Keratinocyte (primary cell): ENCODE measurements at regions not wholly inside any gene's neighbourhood (a gene's known extent, or its start where the extent isn't known, plus 50 kb on each side); places are given as distances from the start of the nearest gene placed in this dataset.
"Not testable (repeated sequence)": the region's sequence is repeated elsewhere in the genome, so short reads cannot be mapped to it uniquely, and the experiment has no call there.

Experiments
- CTCF ChIP-seq, 3 experiments: IDR thresholded peaks in 1 of 3; conservative IDR thresholded peaks in 1 of 3; optimal IDR thresholded peaks in 1 of 3; 2 replicates in 2 of 3; 3 replicates in 1 of 3; pipeline versions ENCODE3 to v1.5.1; 2011; ENCODE audit warnings: low read length in 3 of 3, mild to moderate bottlenecking in 3 of 3, moderate library complexity in 2 of 3, control low read depth in 1 of 3, inconsistent platforms in 1 of 3; ENCODE audit not compliant: insufficient read depth in 2 of 3; ENCODE audit errors: extremely low read depth in 1 of 3
- EZH2 ChIP-seq: IDR thresholded peaks from one replicate; pipeline ENCODE4 v1.6.1; 2012; ENCODE audit warnings: inconsistent platforms, mild to moderate bottlenecking, low read length, moderate library complexity

DNA sequence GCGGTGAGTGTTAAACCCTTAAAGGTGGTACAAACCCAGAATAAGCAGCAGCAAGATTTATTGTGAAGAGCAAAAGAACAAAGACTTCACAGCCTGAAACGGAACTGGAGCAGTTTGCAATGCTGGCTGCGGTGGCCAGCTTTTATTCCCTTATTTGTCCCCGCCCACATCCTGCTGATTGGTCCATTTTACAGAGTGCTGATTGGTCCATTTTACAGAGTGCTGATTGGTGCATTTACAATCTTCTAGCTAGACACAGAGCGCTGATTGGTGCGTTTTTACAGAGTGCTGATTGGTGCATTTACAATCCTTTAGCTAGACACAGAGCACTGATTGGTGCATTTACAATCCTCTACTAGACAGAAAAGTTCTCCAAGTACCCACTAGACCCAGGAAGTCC, 73.6 kb upstream of the GTF3A start:
- TF ChIP-seq CTCF (optimal IDR thresholded peaks at IDR 0.05 in 1 of 3, IDR thresholded peaks at IDR 0.05 in 1 of 3, conservative IDR thresholded peaks at IDR 0.05 in 1 of 3; ENCODE audit: extremely low read depth in 1 of 3, insufficient read depth in 2 of 3, low read length in 3 of 3); EZH2: not testable (repeated sequence)
